Testis (tissue), 2 donors: ENCODE measurements at regions not wholly inside any gene's neighbourhood (a gene's known extent, or its start where the extent isn't known, plus 50 kb on each side); places are given as distances from the start of the nearest gene placed in this dataset.

Source experiments
- CTCF ChIP-seq, 3 experiments: fragments of 450-650 bp in 2 of 3; fragments of 200-600 bp in 1 of 3; sonication (generic) in 1 of 3; IDR thresholded peaks; one replicate each; pipeline ENCODE4 v1.5.1; 2016 to 2019; ENCODE audit warnings: antibody characterized with exemption in 3 of 3, mild to moderate bottlenecking in 2 of 3, moderate library complexity in 1 of 3
- POLR2A ChIP-seq: fragments of 450-650 bp; IDR thresholded peaks from one replicate; pipeline ENCODE4 v1.6.1; 2017; ENCODE audit warnings: antibody characterized with exemption, mild to moderate bottlenecking, moderate library complexity

GRCh38 chr1:232344791-232345399, 285.0 kb downstream of the SIPA1L2 start:
- TF ChIP-seq CTCF (IDR thresholded peaks at IDR 0.05) (no peak), POLR2A (no peak)
